Right lobe of liver (tissue), 6 donors: ENCODE measurements at regions not wholly inside any gene's neighbourhood (a gene's known extent, or its start where the extent isn't known, plus 50 kb on each side); places are given as distances from the start of the nearest gene placed in this dataset.

Source experiments
- ATAC-seq, 4 donors: fragments of 200-7000 bp; cut with Tn5 transposase; one replicate each; pipeline ENCODE4 v1.9.1; 2020; ENCODE audit warnings: mild to moderate bottlenecking in 4 of 4, moderate library complexity in 4 of 4
- DNase-seq, 3 donors: peaks; one replicate each; pipeline ENCODE4 v3.0.0-alpha.2; 2020
- H3K27ac ChIP-seq, 3 donors: fragments of 200-600 bp; one replicate each; pipeline ENCODE4 v1.8.0; 2022
- H3K27me3 ChIP-seq, 2 donors: fragments of 200-600 bp; one replicate each; pipeline ENCODE4 v1.8.0; 2022
- H3K36me3 ChIP-seq, 4 donors: fragments of 200-600 bp; sonication (generic) in 1 of 4; one replicate each; pipeline versions ENCODE4 v1.5.1 to v1.8.0; 2017 to 2022; ENCODE audit warnings: control low read depth in 1 of 4
- H3K4me1 ChIP-seq, 4 donors: fragments of 200-600 bp; sonication (generic) in 1 of 4; one replicate each; pipeline versions ENCODE4 v1.5.1 to v1.8.0; 2017 to 2022; ENCODE audit warnings: control low read depth in 1 of 4
- H3K4me3 ChIP-seq, 3 donors: fragments of 200-600 bp; one replicate each; pipeline ENCODE4 v1.8.0; 2022
- H3K9me3 ChIP-seq, 4 donors: fragments of 200-600 bp; sonication (generic) in 1 of 4; one replicate each; pipeline versions ENCODE4 v1.5.1 to v1.8.0; 2017 to 2022; ENCODE audit warnings: control low read depth in 1 of 4
- CTCF ChIP-seq, 4 donors: fragments of 200-600 bp in 3 of 4; fragments of 450-650 bp in 1 of 4; IDR thresholded peaks; one replicate each; pipeline versions ENCODE4 v1.5.1 to v1.8.0; 2016 to 2022; ENCODE audit warnings: antibody characterized with exemption in 4 of 4, mild to moderate bottlenecking in 2 of 4
- POLR2A ChIP-seq: fragments of 450-650 bp; IDR thresholded peaks from one replicate; pipeline ENCODE4 v1.6.1; 2017; ENCODE audit warnings: antibody characterized with exemption, mild to moderate bottlenecking
- WGBS: methylation state at CpG from one replicate; pipeline ENCODE4 v1.1.6; 2018; ENCODE audit warnings: low coverage, low lambda C conversion rate; ENCODE audit not compliant: insufficient coverage; ENCODE audit errors: missing lambda C conversion rate; 5-methylcytosine and 5-hydroxymethylcytosine counted together
- intact Hi-C, 2 donors: fragments of 100-400 bp; cut with DNase I; formaldehyde crosslinking; loops; one replicate each; pipeline versions ENCODE4 v1.11.2 to v1.14.1; 2022
- donor health status: DM: no; HTN: yes; CAD: no.
- donor health status: DM: no; HTN: no; CAD: no.
- donor health status: DM: no; HTN: no; CAD: no.
- donor health status: DM: no; HTN: yes; CAD: no.
- donor health status: DM: no; HTN: yes; CAD: no.

GRCh38 chr6:16978686-16979085, 123.2 kb upstream of the STMND1 start:
- H3K9me3 ChIP-seq: no peaks in the 10 kb centered on the region
- H3K4me1 ChIP-seq: peaks cover 0 to 11% (median 0%) of the 10 kb centered on the region in 4 donors
- H3K36me3 ChIP-seq: no peaks in the 10 kb centered on the region
- ATAC-seq (no peak), DNase-seq (no peak)
- H3K4me3 ChIP-seq: no peak overlapping the region
- intact Hi-C loops: no loop called here
- H3K27ac ChIP-seq: no peak overlapping the region
- H3K27me3 ChIP-seq: no peaks in the 10 kb centered on the region
- no peak for TF ChIP-seq POLR2A
- no peak for TF ChIP-seq CTCF (IDR thresholded peaks at IDR 0.05)

GRCh38 chr6:16976385-16977183, 125.3 kb upstream of the STMND1 start:
- no peak for ATAC-seq
- Histone ChIP-seq H3K4me1 (peaks cover 0 to 3% (median 0%) of the 10 kb centered on the region in 4 donors), H3K9me3 (no peaks in the 10 kb centered on the region), H3K27me3 (no peaks in the 10 kb centered on the region), H3K27ac (no peak overlapping the region), H3K36me3 (no peaks in the 10 kb centered on the region), H3K4me3 (no peak overlapping the region)
- 76% methylated on average over 7 of the region's 7 CpGs for WGBS
- DNase-seq: no peak
- intact Hi-C loops: no loop called here
- no peak for TF ChIP-seq POLR2A
- TF ChIP-seq CTCF (IDR thresholded peaks at IDR 0.05): no peak

GRCh38 chr6:16974704-16975359, 127.0 kb upstream of the STMND1 start:
- H3K4me1 ChIP-seq: peaks cover 0 to 10% (median 5%) of the 10 kb centered on the region in 4 donors
- ATAC-seq (peak; percentile 51 to 72 (median 60)), DNase-seq (no peak)
- H3K27ac ChIP-seq: no peak overlapping the region
- intact Hi-C loops: no loop called here
- H3K4me3 ChIP-seq: no peak overlapping the region
- no peaks in the 10 kb centered on the region for H3K27me3 ChIP-seq
- no peaks in the 10 kb centered on the region for H3K9me3 ChIP-seq
- no peaks in the 10 kb centered on the region for H3K36me3 ChIP-seq
- 26% methylated on average over 6 of the region's 6 CpGs for WGBS
- TF ChIP-seq CTCF (IDR thresholded peaks at IDR 0.05): no peak
- no peak for TF ChIP-seq POLR2A

- no peak for ATAC-seq
- no peak for DNase-seq
- Histone ChIP-seq H3K27ac (no peak overlapping the region), H3K9me3 (no peaks in the 10 kb centered on the region), H3K4me1 (peaks cover 0 to 10% (median 5%) of the 10 kb centered on the region in 4 donors), H3K36me3 (no peaks in the 10 kb centered on the region), H3K4me3 (no peak overlapping the region), H3K27me3 (no peaks in the 10 kb centered on the region)
- no peak for TF ChIP-seq CTCF (IDR thresholded peaks at IDR 0.05)
- no peak for TF ChIP-seq POLR2A
- intact Hi-C loops: no loop called here
Measured at GRCh38 chr6:16974387-16974673, 127.5 kb upstream of the STMND1 start.
